SU-DHL-6 (cell line): ENCODE measurements at regions not wholly inside any gene's neighbourhood (a gene's known extent, or its start where the extent isn't known, plus 50 kb on each side); places are given as distances from the start of the nearest gene placed in this dataset.

Experiments used
- H2AFZ ChIP-seq: fragments of 200-600 bp; sonication (generic); 2 replicates; pipeline ENCODE4 v1.6.1; 2014; ENCODE audit warnings: low read depth, mild to moderate bottlenecking, moderate library complexity, mixed read lengths, antibody characterized with exemption, low read length; ENCODE audit not compliant: severe bottlenecking
- H3F3A ChIP-seq: fragments of 200-600 bp; shearing (Covaris generic); 2 replicates; pipeline ENCODE4 v1.6.0; 2016; ENCODE audit warnings: antibody characterized with exemption, mild to moderate bottlenecking; ENCODE audit not compliant: insufficient read depth
- H3K27ac ChIP-seq: fragments of 200-600 bp; sonication (generic); 2 replicates; pipeline ENCODE4 v1.5.1; 2016; ENCODE audit warnings: low read depth, mild to moderate bottlenecking, low read length, moderate library complexity, mixed read lengths
- H3K27me3 ChIP-seq: fragments of 200-600 bp; sonication (generic), shearing (Covaris generic); 2 replicates; pipeline ENCODE4 v1.6.0; 2014; ENCODE audit warnings: mild to moderate bottlenecking, low read length
- H3K36me3 ChIP-seq: fragments of 200-600 bp; sonication (generic); 2 replicates; pipeline ENCODE4 v1.6.1; 2014; ENCODE audit warnings: mild to moderate bottlenecking, low read length, mixed read lengths
- H3K4me2 ChIP-seq: fragments of 300-600, 200-600 bp; shearing (Covaris generic), sonication (generic); 2 replicates; pipeline ENCODE4 v1.6.0; 2014; ENCODE audit warnings: low read length, low read depth, mild to moderate bottlenecking; ENCODE audit not compliant: poor library complexity, severe bottlenecking
- H3K4me3 ChIP-seq: fragments of 200-600 bp; sonication (generic); 2 replicates; pipeline ENCODE4 v1.5.1; 2014; ENCODE audit warnings: antibody characterized with exemption, low read length, mild to moderate bottlenecking, mixed read lengths; ENCODE audit not compliant: insufficient read depth, poor library complexity, severe bottlenecking
- H3K79me2 ChIP-seq: fragments of 200-600 bp; sonication (generic); 2 replicates; pipeline ENCODE4 v1.6.1; 2014; ENCODE audit warnings: mild to moderate bottlenecking, low read length, moderate library complexity; ENCODE audit not compliant: insufficient read depth
- H3K9ac ChIP-seq: fragments of 200-600 bp; sonication (generic); 2 replicates; pipeline ENCODE4 v1.7.0; 2014; ENCODE audit warnings: mild to moderate bottlenecking, low read length
- H3K9me2 ChIP-seq: fragments of 200-600 bp; sonication (generic); replicated peaks from 2 replicates; pipeline ENCODE4 v1.6.1; 2014; ENCODE audit warnings: low read length; ENCODE audit not compliant: insufficient read depth
- H3K9me3 ChIP-seq: fragments of 200-600 bp; sonication (generic); 2 replicates; pipeline ENCODE4 v1.6.1; 2014; ENCODE audit warnings: low read length, mixed read lengths; ENCODE audit not compliant: insufficient read depth
- H4K20me1 ChIP-seq: fragments of 200-600 bp; sonication (generic); 2 replicates; pipeline ENCODE4 v1.6.1; 2014; ENCODE audit warnings: low read depth, mild to moderate bottlenecking, antibody characterized with exemption, low read length, moderate library complexity, mixed read lengths
- CTCF ChIP-seq: fragments of 200-600 bp; sonication (generic); IDR thresholded peaks from one replicate; pipeline ENCODE4 v1.5.1; 2017; ENCODE audit warnings: antibody characterized with exemption, mild to moderate bottlenecking, low read length, moderate library complexity; ENCODE audit not compliant: insufficient read depth, poor library complexity, severe bottlenecking
- EZH2phosphoT487 ChIP-seq: fragments of 200-600 bp; sonication (generic), shearing (Covaris generic); conservative IDR thresholded peaks from 2 replicates; pipeline ENCODE4 v1.6.1; 2018; ENCODE audit warnings: mild to moderate bottlenecking, antibody characterized with exemption, low read length, moderate library complexity, mixed read lengths

GRCh38 chr3:87607234-87607633 lies 330.9 kb upstream of the POU1F1 start:
- Histone ChIP-seq H3F3A (no peaks in the 10 kb centered on the region), H3K4me3 (no peak overlapping the region), H2AFZ (no peak overlapping the region), H3K9me2 (no peaks in the 10 kb centered on the region), H4K20me1 (no peaks in the 10 kb centered on the region), H3K27me3 (no peaks in the 10 kb centered on the region), H3K4me2 (no peak overlapping the region), H3K9me3 (0 out of 2 replicates have a peak, but pooled peaks cover 7% of the 10 kb centered on the region), H3K9ac (no peak overlapping the region), H3K79me2 (no peaks in the 10 kb centered on the region), H3K36me3 (no peaks in the 10 kb centered on the region), H3K27ac (no peak overlapping the region)
- TF ChIP-seq CTCF: no peak

- Histone ChIP-seq H3K36me3 (no peaks in the 10 kb centered on the region), H3K27me3 (0 out of 2 replicates have a peak, but pooled peaks cover 3% of the 10 kb centered on the region), H3K9me2 (no peaks in the 10 kb centered on the region), H3K4me2 (no peak overlapping the region), H3K27ac (no peak overlapping the region), H3K79me2 (no peaks in the 10 kb centered on the region), H3K9me3 (no peaks in the 10 kb centered on the region), H2AFZ (no peak overlapping the region), H3F3A (no peaks in the 10 kb centered on the region), H3K9ac (no peak overlapping the region), H4K20me1 (no peaks in the 10 kb centered on the region), H3K4me3 (no peak overlapping the region)
- TF ChIP-seq EZH2phosphoT487 (no peak), CTCF (no peak)
Measured at GRCh38 chr3:87595798-87596197, 319.4 kb upstream of the POU1F1 start.

- Histone ChIP-seq H3K27ac (no peak overlapping the region), H3K9me2 (no peaks in the 10 kb centered on the region), H3K9me3 (no peaks in the 10 kb centered on the region), H2AFZ (no peak overlapping the region), H3K4me2 (no peak overlapping the region), H4K20me1 (no peaks in the 10 kb centered on the region), H3K36me3 (no peaks in the 10 kb centered on the region), H3K9ac (no peak overlapping the region), H3F3A (no peaks in the 10 kb centered on the region), H3K79me2 (no peaks in the 10 kb centered on the region), H3K4me3 (no peak overlapping the region), H3K27me3 (no peaks in the 10 kb centered on the region)
- TF ChIP-seq CTCF (no peak), EZH2phosphoT487 (no peak)
Measured at GRCh38 chr3:87581240-87581639, 304.9 kb upstream of the POU1F1 start.

- no peaks in the 10 kb centered on the region for H4K20me1 ChIP-seq
Measured at GRCh38 chr3:87576752-87577151, 300.4 kb upstream of the POU1F1 start.

More at GRCh38 chr3:87576752-87577151, 300.4 kb upstream of the POU1F1 start:
- Histone ChIP-seq H3K79me2 (no peaks in the 10 kb centered on the region), H3K9ac (no peak overlapping the region), H3K36me3 (no peaks in the 10 kb centered on the region), H3K4me2 (no peak overlapping the region), H3K9me2 (no peaks in the 10 kb centered on the region), H2AFZ (no peak overlapping the region), H3K4me3 (no peak overlapping the region), H3K9me3 (no peaks in the 10 kb centered on the region), H3F3A (no peaks in the 10 kb centered on the region), H3K27me3 (no peaks in the 10 kb centered on the region), H3K27ac (no peak overlapping the region)
- TF ChIP-seq CTCF (no peak), EZH2phosphoT487 (no peak)
